ENCODE measurements at regions not wholly inside any gene's neighbourhood (a gene's known extent, or its start where the extent isn't known, plus 50 kb on each side); places are given as distances from the start of the nearest gene placed in this dataset.
A peak's percentile ranks its signal among the peaks of the same experiment; 100 is the strongest.
"Not testable (repeated sequence)": the region's sequence is repeated elsewhere in the genome, so short reads cannot be mapped to it uniquely, and the experiment has no call there.

DNA sequence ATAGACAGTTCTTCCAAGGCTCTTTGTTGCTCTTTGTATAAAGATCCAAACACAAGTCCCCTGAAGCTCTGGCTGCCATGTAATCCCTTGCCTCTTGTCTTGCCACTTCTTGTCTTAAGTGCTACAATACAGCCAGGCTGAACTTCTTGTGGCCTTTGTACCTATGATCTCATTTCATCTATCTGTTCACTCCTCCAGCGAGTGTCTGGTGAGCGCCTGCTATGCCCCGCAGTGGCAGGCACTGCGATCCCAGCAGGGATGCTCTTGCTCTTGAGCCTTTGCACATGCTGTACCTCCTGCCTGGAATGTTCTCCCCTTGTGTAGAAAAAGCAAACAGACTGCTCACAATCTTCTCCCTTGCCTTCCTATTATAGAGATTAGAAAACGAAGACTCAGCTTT is 81.9 kb upstream of the ADPGK start:
- DNase-seq (ENCODE audit: low read depth): no peak

DNA sequence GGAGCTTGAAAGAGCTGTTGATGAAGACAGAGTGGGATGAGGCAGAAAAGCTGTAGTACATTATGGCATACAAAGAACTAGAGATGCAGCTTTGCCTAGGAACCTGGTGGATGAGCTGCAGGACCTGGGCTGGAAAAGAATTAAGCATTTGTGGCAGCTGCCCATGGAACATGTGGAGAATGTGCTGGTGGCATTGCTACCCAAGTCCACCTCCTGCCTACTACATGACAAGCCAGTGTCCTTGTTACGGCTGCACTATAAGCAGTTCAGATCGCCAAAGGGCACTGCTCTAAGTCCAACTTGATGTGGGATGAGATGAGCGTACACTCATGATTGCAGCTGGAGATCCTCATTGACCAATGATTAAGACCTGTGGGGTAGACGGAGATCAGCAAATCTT is 81.1 kb upstream of the ADPGK start:
- DNase-seq (ENCODE audit: low read depth): no peak

DNA sequence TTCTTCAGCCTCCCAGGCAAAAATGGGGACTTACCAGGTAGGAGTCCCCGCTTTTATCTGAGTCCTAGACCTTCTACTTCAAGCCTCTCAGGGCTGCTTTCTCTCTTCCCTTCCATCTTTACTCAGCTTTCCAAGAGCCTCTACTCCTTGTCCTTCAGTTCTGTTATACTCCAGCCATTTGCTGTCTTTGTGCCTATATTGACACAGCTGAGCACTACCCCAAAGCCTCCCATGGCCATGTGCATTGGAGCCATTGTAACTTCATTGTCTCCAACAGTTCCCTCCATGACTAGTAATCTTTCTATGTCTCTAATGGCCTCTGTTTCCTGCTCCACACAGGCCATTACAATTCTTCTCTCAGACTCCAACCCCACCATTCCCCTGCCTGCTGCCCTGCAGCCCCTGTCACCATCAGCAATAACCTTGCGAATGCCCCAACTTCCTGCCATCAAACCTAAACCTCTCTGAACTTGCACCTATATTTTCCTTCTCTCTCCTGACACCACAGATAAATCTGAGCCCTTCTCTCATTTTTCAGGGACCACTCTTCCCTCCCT is 77.9 kb upstream of the ADPGK start:
- no peak for DNase-seq (ENCODE audit: low read depth)

DNA sequence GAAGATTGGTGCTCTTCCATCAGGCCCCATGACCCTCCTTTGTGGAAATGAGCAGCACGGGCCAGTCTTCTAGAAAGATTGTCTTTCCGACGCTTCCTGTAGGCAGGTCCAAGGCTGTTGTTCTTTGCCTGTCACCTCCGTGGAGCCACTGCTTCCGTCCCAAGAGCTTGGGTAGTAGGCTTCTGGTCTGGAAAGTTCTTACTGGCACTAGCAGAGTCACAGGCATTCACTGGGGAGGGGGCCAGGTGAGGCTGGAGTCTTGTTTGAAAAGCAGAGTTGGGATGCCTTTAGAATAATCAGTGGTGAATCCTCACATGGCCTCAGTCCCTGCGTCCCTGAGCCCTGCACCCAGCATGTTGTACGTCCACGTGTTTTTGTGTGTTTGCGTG is 76.2 kb upstream of the ADPGK start:
- no peak for DNase-seq (ENCODE audit: low read depth)

DNA sequence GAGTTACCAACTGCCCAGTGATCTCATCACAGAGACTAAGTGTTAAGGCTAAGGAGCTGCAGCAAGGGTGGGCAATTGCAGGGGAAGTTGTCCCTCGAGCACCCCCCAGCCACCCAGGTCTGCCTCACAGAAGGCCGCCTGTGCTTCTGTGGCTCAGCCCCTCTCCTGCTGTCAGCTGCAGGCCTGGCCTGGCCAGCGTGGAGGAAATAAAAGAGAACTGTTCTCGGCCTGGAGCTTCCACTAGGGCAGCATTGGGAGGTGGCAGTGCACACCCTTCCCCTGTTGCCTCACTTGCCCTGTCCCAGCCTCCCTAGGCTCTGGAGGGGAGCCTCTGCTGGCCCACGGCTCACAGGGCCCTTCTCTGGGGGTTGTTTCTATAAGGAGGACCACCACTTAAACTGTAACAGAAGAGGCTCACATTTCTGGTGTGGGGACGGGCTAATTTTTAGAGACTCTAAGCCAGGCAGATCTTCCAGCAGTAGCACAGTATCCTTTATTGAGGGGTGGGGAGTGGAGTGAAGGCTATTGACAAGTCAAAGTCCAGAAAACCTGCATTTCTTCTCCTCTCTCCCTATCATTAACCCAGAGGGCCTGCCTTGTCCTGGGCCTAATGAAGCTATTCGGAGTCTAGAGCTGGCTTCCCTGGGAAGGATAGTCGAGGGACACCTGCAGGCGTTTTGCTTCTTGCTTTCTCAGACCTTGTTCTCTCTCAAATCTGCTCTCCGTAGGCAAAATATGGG is 75.6 kb upstream of the ADPGK start:
- DNase-seq (ENCODE audit: low read depth): no peak

DNA sequence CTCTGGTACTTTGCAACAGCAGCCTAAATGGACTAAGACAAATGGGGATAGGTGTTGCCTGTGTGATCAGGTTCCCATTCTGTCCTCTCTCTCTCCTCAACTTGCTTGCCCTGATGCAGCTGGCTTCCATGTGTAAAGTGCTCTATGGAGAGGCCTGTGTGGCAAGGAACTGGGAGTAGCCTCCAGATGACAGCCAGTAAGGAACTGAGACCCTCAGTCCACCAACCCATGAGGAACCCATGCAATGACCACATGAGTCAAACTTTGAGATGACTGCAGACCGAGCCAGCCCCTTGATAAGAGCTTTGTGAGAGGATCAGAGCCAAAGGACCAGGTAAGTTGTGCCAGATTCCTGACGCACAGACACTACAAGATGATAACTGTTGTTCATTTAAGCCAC is 74.6 kb upstream of the ADPGK start:
- no peak for DNase-seq (ENCODE audit: low read depth)

DNA sequence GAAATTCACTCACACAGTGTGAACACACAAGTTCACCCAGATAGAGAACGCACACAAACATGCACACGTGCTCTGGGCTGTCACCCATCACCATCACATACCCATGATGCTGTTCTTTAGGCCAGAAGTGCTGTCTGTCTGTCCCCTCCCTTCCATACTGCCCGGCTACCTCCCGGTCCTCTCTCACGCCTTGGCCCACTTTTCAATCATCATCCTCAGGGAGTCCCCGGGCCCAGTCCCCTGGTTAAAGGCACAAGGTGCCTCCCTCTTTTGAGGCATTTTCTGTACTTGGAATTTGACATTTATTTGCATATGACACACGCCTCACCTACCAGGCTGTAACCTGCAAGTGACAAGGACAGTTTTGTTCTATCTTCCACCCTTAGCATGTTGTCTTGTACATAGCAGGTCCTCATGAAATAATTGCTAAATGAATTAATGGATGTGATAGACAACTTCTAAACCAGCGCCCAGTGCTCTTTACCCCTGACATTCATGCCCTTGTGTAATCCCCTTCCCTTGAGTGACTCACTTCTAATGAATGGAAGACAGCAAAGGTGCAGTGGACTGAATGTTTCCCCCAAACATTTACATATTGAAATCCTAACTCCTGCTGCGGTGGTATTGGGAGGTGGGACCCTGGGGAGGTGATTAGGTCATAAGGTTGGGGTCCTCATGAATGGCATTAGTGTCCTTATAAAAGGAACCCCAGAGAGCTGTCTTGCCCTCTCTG is 73.9 kb upstream of the ADPGK start:
- DNase-seq (ENCODE audit: low read depth): no peak

DNA sequence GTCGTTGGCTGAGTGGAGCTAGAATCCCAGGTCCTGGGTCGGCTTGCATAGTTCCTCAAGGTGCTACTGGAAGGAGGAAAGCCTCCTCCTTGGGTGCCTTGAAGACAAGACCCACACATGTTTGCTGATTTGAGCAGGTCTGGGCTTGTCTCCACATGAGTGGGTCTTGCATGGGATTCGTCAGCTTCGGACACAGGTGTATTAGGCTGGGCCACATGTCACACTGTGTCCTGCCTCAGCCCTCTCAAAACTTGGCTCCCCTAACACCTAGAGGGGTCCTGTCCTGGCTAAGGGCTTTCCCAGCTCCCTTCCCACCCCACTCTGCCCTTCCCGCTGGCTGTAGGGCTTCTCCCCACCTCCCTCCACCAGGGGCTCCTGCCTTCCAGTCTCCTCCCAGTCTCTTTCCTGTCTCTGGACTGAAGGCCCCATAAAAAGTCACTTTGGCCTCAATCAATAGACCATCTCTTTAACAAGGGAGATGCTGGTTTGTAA is 73.0 kb upstream of the ADPGK start:
- no peak for DNase-seq (ENCODE audit: low read depth)

DNA sequence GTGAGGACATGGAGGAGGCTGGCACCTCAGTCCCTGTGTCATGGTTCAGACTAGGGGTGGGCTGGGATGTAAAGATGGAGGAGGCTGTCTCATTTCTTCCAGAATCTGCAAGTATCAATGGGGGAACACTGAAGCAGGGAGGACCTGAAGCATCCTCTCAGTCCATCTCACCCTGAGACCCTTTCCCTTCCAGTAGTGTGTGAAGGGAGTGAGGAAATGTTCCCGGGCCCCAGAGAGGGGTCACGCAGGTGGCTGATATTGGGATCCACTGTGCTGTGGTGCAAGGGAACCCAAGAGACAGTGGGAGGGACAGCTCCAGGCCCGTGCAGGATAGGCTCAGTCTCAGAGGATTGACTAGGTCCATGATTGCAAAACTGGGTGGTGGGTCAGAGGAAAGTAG is 72.2 kb upstream of the ADPGK start:
- DNase-seq (ENCODE audit: low read depth): no peak

DNA sequence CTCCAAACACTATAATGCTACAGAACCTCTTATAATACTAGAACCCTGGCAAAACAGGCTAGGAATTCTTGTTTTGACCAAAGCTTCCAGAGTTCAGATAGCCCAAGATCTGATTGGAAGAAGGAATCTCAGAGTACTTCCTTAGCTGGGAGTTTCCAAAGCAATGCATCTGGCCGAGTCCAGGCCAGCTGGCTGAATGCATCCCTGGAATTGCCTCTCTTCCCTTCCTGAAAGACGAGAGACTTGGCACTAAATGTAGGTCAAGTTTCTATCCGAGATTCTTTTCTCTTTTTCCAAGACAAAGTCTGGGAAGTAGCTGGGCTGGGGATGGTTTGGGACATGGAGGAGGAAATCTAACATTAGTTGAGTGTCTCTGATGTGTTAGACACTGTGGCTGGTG is 68.7 kb upstream of the ADPGK start:
- no peak for DNase-seq (ENCODE audit: low read depth)

DNA sequence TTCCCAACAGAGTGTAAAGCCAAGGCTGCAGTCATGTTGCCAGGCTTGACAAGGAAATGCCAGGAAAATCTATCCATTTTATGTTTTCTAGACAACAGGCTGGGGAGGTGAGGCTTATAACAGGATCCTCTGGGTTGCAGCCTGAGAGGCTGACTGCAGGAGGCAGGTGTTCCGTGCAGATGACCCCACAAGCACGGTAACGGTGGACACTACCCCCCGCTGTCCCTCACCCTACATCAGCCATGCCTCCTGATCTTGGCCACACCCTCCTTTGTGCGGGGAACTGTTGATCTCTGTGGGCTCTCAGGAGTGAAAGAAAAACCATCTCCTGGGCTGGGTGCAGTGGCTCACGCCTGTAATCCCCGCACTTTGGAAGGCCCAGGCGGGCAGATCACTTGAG is 68.0 kb upstream of the ADPGK start:
- DNase-seq (ENCODE audit: low read depth): no peak

DNA sequence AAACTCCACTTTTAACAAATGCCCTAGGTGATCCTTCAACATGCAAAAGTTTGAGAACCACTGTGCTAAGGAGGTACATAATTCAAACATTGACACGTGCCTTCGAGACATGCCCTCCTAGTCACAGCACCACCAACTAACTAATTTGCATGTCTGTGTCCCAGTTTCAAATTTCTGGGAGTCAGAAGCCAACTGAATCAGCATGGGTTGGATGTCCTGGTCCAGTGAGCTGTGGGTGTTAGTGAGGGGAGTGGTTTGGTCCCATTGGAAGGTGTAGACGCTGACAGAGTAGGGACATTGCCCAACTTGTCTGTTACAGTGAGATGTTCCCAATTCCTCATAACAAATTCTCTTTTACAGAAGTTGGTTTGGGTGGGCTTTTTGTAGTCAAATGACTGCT is 67.3 kb upstream of the ADPGK start:
- DNase-seq (ENCODE audit: low read depth): no peak

DNA sequence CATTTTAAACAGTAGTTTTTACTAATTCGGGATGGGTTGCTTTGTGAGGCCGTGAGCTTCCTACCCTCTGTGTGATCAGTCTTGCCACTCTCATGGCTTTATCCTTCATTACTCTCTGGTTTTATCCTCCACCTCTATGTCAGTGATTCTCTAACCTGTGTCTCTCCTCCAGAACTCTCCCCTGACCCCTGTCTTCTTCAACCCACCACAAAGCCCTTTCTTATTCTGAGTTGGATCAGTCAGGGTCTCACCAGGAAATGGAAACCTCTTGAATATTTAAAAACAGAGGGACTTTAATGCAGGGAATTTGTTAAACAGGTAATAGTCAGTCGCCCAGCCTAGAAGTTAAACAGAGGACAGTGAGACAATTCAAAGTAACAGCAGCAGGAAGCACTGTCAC is 64.2 kb upstream of the ADPGK start:
- DNase-seq (ENCODE audit: low read depth): no peak

DNA sequence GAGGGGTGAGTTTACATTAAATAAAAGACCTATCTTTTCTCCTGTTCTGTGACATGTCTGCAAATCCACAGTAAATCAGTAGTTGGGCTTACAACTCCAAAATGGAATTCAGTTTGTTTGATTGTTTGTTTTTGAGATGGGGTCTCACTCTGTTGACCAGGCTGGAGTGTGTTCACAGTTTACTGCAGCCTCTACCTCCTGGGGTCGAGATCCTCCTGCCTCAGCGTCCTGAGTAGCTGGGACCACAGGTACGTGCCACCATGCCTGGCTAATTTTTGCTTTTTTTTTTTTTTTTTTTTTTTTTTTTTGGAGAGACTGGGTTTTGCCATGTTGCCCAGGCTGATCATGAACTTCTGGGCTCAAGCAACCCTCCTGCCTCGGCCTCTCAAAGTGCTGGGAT is 63.5 kb upstream of the ADPGK start:
- no peak for DNase-seq (ENCODE audit: low read depth)

DNA sequence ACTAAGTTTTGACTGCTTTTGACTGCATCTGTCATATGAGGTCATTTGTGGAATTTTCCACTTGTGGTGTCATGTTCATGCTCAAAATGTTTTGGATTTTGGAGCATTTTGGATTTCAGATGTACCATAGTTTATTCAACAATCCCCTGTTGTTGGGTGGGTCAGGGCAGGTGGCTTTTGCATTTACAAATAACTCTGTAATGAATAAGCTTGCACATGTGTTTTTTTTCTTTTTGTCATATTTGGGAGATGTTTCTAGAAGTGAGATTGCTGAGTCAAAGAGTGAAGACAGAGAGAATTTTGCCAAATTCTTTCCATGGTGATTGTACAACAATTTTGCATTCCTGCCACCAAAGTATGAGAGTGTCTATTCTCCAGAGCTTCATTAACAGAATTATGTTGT is 62.4 kb upstream of the ADPGK start:
- DNase-seq (ENCODE audit: low read depth): no peak

DNA sequence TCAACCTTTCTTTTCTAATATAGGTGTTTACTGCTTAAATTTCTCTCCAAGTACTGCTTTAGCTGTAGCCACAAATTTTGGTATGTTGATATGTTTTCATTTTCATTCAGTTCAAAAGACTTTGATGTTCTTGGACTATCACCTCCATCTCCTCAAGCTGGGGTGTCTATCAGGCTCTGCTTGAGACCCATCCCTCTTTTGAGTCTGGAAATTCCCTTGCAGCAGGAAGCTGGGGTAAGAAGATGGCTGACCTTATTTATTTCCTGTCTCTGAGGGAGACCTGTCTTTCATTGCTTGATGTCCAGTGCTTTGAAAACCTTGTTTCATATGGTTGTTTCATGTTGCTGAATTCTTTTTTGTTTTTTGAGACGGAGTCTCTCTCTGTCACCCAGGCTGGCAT is 60.5 kb upstream of the ADPGK start:
- DNase-seq (ENCODE audit: low read depth): no peak

DNA sequence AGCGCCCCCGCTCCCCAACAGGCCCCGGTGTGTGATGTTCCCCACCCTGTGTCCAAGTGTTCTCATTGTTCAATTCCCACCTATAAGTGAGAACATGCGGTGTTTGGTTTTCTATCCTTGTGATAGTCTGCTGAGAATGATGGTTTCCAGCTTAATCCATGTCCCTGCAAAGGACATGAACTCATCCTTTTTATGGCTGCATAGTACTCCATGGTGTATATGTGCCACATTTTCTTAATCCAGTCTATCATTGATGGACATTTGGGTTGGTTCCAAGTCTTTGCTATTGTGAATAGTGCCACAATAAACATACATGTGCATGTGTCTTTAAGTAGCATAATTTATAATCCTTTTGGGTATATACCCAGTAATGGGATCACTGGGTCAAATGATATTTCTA is 59.8 kb upstream of the ADPGK start:
- not testable (repeated sequence) for DNase-seq (ENCODE audit: low read depth)

DNA sequence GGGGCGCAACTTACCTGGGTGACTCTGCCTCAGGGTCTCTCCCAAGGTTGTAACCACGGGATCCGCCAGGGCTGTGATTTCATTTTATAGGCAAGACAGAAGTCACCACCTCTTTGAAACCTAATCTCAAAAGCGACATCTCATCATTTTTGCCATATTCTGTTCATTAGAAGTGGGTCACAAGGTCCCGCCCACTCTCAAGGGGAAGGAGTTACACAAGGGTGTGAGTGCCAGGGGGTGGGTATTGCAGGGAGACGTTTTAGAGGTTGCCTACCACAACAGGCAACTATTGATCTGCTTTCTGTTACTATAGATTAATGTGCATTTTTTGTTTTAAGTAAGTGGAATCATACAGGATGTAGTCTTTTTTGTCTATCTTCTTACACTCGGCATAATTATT is 56.6 kb upstream of the ADPGK start:
- DNase-seq (ENCODE audit: low read depth): no peak

DNA sequence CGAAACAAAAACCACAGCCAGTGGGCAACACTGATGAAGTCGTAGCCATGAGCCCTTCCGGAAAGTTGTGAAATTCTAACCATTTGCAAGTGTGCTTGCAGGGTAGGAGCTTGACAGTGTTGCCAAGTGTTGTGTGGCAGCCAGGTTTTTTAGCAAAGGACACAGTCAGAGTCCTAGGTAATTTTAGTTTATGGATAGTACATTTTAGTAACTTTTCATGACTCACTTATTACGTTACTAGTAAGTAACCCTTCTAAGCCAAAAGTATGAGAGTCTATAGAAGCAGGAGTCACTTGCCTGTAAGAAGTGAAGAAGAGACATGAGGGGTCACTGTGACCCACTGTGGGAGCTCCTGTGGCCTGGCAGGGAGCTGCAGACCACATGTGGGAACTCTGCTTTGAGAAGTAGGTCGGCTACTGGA is 54.8 kb upstream of the ADPGK start:
- peak; percentile 43 for DNase-seq (ENCODE audit: low read depth)

DNA sequence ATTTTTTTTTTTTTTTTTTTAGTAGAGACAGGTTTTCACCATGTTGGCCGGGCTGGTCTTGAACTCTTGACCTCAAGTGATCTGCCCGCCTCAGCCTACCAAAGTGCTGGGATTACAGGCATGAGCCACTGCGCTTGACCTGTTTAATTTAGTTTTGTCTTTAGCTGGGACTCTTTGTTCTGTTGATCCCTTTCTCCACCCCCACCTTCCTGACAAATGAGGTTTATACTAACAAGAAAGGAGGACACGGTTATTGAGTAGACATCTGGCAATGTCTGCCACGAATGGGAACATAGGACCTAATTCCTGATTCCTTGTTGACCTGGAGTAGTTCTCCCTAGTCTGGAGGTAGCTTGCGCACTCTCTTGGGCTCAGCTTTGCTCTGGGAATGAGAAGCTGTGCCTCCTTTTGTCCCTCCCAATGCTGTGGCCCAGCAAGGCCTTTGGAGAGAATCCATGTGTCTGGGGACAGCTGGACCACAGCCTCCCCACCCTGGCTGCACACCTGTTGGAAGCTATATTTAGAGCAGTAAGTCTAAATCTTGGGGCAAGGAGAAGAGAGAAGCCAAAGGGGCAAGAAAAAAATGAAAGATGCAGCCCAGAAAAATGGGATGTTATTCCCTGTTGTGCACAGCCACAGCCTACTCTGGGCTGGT is 53.2 kb upstream of the ADPGK start:
- no peak for DNase-seq (ENCODE audit: low read depth)

DNA sequence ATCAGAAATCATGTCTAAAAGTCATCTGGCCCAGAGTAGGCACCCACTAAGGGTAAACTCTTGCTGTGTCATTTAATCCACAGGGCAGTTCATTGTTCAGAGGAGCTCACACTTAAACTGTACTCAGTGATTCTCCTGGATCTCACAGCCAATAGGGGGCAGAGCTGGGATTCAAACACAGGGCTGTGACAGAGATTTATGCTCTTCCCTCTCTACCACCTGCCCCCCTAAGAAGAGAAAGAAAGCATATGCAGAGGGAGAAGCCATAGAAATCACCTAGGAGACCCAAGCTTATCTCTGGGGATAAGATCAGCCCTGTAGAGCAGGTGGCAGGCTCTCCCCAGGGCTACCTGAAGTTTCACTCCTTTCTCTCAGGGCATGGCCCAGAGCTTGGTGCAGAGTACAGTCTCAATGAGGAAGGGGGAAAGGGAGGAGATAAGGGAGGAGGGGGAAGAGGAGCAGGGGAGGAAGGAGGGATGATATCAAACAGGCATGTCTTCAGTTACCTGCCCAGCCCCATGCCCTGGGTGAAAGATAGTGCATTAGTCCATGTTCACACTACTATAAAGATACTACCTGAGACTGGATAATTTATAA is 51.8 kb upstream of the ADPGK start:
- DNase-seq (ENCODE audit: low read depth): no peak

DNA sequence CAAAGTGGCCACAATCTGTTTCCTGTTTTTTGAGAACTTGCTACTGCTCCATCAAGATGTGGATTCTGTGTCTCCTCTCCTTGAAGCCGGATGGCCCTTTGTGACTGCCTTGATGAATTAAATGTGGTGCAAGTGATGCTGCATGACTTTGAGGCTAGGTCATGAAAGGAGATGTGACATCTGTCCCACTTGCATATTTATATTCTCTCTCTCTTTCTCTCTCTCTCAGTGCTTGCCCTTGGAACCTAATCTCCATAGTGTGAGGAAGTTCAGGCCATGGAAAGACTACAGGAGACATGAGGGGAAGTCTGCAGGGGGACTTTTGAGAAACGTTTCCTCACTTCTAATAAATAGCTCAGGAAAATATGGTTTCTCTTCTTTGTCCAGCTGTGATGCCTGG is 50.0 kb upstream of the ADPGK start:
- DNase-seq (ENCODE audit: low read depth): no peak

All from stromal cell of bone marrow (primary cell).